ENCODE measurements at regions not wholly inside any gene's neighbourhood (a gene's known extent, or its start where the extent isn't known, plus 50 kb on each side); places are given as distances from the start of the nearest gene placed in this dataset.

DNA sequence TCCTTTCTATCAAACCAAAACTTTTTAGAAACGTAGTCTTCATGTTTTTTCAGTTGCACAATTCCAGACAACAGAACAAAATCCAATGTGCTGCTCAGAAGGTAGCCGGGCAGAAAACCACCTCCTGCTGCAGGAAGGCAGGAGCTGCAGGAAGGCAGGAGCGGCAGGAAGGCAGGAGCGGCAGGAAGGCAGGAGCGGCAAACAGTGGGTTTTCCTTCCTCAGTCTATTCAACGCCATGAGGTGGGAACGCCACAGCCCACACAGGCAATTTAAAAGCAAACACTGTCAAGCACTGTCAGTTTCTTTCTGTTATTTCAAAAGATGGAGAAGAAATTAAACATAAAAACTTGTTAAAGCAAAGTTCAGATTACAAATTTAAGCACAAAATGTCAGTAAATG, 601.2 kb upstream of the SALL3 start:
- no peaks in the 10 kb centered on the region for H3K27me3 ChIP-seq (ENCODE audit: control insufficient read depth, low read length)
- TF ChIP-seq CTCF (IDR thresholded peaks at IDR 0.05; ENCODE audit: low read depth, low read length, poor library complexity, severe bottlenecking): no peak
- no peaks in the 10 kb centered on the region for H4K20me1 ChIP-seq (ENCODE audit: control insufficient read depth, insufficient read depth, low read depth, low read length)
- H3K9me2 ChIP-seq (replicated peaks; ENCODE audit: control insufficient read depth, low read length): no peaks in the 10 kb centered on the region
- H3K79me2 ChIP-seq (ENCODE audit: control insufficient read depth, low read length): no peaks in the 10 kb centered on the region
- H3K4me2 ChIP-seq (ENCODE audit: low read length): no peak overlapping the region
- peaks cover 4% of the 10 kb centered on the region; the same call in 1 of the 2 replicates for H3K9me3 ChIP-seq (ENCODE audit: control insufficient read depth, insufficient read depth, low read length)
- no peaks in the 10 kb centered on the region for H3K4me1 ChIP-seq (ENCODE audit: control insufficient read depth, low read length)
- H3F3A ChIP-seq (ENCODE audit: control insufficient read depth, insufficient read depth): no peaks in the 10 kb centered on the region
- H3K27ac ChIP-seq (ENCODE audit: low read depth, low read length): no peak overlapping the region
- no peak overlapping the region for H3K4me3 ChIP-seq (ENCODE audit: low read length)
- H3K36me3 ChIP-seq (ENCODE audit: control insufficient read depth, low read length): no peaks in the 10 kb centered on the region

DNA sequence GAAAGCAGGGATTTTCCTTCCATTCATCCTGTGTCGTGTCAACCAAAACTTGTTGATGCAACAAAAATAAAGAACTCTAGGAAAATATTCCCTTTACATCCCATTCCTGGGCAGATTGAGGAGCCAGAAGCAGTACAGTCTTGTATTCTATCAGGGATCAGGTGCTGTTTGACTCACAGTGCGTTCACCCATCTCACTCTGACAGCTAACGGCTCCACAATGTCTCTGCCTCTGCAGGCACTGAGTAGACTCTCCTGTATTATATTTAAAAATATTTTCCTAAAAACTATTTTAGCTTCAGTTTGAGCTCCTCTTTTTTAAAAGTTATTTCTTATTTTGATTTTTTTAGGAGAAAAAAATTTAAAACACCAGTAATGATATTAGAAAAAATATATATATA, 600.6 kb upstream of the SALL3 start:
- no peaks in the 10 kb centered on the region for H3K9me2 ChIP-seq (replicated peaks; ENCODE audit: control insufficient read depth, low read length)
- no peak overlapping the region for H3K4me3 ChIP-seq (ENCODE audit: low read length)
- H3K79me2 ChIP-seq (ENCODE audit: control insufficient read depth, low read length): no peaks in the 10 kb centered on the region
- TF ChIP-seq EZH2phosphoT487 (IDR thresholded peaks at IDR 0.05; ENCODE audit: borderline replicate concordance, low read length) (no peak), CTCF (IDR thresholded peaks at IDR 0.05; ENCODE audit: low read depth, low read length, poor library complexity, severe bottlenecking) (no peak)
- H3F3A ChIP-seq (ENCODE audit: control insufficient read depth, insufficient read depth): no peaks in the 10 kb centered on the region
- no peaks in the 10 kb centered on the region for H3K27me3 ChIP-seq (ENCODE audit: control insufficient read depth, low read length)
- no peaks in the 10 kb centered on the region for H3K4me1 ChIP-seq (ENCODE audit: control insufficient read depth, low read length)
- H4K20me1 ChIP-seq (ENCODE audit: control insufficient read depth, insufficient read depth, low read depth, low read length): no peaks in the 10 kb centered on the region
- no peak overlapping the region for H3K27ac ChIP-seq (ENCODE audit: low read depth, low read length)
- H3K36me3 ChIP-seq (ENCODE audit: control insufficient read depth, low read length): no peaks in the 10 kb centered on the region
- H3K9me3 ChIP-seq (ENCODE audit: control insufficient read depth, insufficient read depth, low read length): peaks cover 4% of the 10 kb centered on the region; the same call in 1 of the 2 replicates
- no peak overlapping the region for H3K4me2 ChIP-seq (ENCODE audit: low read length)

- Histone ChIP-seq H3K79me2 (ENCODE audit: control insufficient read depth, low read length) (no peaks in the 10 kb centered on the region), H3K9me2 (replicated peaks; ENCODE audit: control insufficient read depth, low read length) (no peaks in the 10 kb centered on the region), H3K36me3 (ENCODE audit: control insufficient read depth, low read length) (no peaks in the 10 kb centered on the region), H4K20me1 (ENCODE audit: control insufficient read depth, insufficient read depth, low read depth, low read length) (no peaks in the 10 kb centered on the region), H3K27ac (ENCODE audit: low read depth, low read length) (no peak overlapping the region), H3K9me3 (ENCODE audit: control insufficient read depth, insufficient read depth, low read length) (peaks cover 12% of the 10 kb centered on the region), H3K27me3 (ENCODE audit: control insufficient read depth, low read length) (no peaks in the 10 kb centered on the region), H3K4me1 (ENCODE audit: control insufficient read depth, low read length) (no peaks in the 10 kb centered on the region), H3F3A (ENCODE audit: control insufficient read depth, insufficient read depth) (no peaks in the 10 kb centered on the region), H3K4me3 (ENCODE audit: low read length) (no peak overlapping the region), H3K4me2 (ENCODE audit: low read length) (no peak overlapping the region)
- TF ChIP-seq CTCF (IDR thresholded peaks at IDR 0.05; ENCODE audit: low read depth, low read length, poor library complexity, severe bottlenecking): no peak
- TF ChIP-seq EZH2phosphoT487 (IDR thresholded peaks at IDR 0.05; ENCODE audit: borderline replicate concordance, low read length): no peak
Observed at GRCh38 chr18:78390348-78390951, 589.2 kb upstream of the SALL3 start.
